ENCODE measurements at regions not wholly inside any gene's neighbourhood (a gene's known extent, or its start where the extent isn't known, plus 50 kb on each side); places are given as distances from the start of the nearest gene placed in this dataset.

DNA sequence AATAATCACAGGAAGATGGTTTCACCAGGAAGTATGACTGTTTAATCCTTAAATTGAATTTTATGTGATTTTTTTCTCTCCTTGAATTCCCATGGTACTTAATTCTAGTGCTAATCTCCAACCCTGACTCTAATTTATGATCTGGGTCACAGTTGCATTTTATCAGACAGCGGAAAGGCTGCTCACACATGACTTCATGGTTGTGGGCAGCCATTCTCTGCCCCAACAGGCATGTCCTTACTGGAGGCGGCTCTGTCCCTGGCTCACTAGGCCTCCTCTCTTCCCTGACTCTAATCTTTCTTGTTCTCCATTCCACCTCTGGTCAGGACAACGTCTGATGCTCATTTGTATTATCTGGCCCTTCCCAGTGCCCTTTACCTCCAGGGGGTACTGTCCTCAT, 184.4 kb downstream of the CHST1 start:
- no peak for TF ChIP-seq POLR2A (IDR thresholded peaks at IDR 0.05; ENCODE audit: low read depth, low read length)
- no peak for TF ChIP-seq MXI1 (IDR thresholded peaks at IDR 0.05; ENCODE audit: borderline replicate concordance, low read depth, low read length)
- TF ChIP-seq, protein P1, sequence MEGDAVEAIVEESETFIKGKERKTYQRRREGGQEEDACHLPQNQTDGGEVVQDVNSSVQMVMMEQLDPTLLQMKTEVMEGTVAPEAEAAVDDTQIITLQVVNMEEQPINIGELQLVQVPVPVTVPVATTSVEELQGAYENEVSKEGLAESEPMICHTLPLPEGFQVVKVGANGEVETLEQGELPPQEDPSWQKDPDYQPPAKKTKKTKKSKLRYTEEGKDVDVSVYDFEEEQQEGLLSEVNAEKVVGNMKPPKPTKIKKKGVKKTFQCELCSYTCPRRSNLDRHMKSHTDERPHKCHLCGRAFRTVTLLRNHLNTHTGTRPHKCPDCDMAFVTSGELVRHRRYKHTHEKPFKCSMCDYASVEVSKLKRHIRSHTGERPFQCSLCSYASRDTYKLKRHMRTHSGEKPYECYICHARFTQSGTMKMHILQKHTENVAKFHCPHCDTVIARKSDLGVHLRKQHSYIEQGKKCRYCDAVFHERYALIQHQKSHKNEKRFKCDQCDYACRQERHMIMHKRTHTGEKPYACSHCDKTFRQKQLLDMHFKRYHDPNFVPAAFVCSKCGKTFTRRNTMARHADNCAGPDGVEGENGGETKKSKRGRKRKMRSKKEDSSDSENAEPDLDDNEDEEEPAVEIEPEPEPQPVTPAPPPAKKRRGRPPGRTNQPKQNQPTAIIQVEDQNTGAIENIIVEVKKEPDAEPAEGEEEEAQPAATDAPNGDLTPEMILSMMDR (conservative IDR thresholded peaks at IDR 0.05; ENCODE audit: low read depth, low read length): no peak
- TF ChIP-seq CEBPB (IDR thresholded peaks at IDR 0.05; ENCODE audit: low read depth, low read length): no peak
- no peak for TF ChIP-seq NFE2L2 (IDR thresholded peaks at IDR 0.05; ENCODE audit: low read depth, low read length)
- TF ChIP-seq RFX5 (IDR thresholded peaks at IDR 0.05; ENCODE audit: low read depth, low read length): no peak
- no peak for TF ChIP-seq BHLHE40 (IDR thresholded peaks at IDR 0.05; ENCODE audit: low read depth, low read length)
- no peak for TF ChIP-seq MAFK (IDR thresholded peaks at IDR 0.05; ENCODE audit: low read depth, low read length)
- no peak for TF ChIP-seq RAD21 (IDR thresholded peaks at IDR 0.05; ENCODE audit: low read length)
- TF ChIP-seq FOS (IDR thresholded peaks at IDR 0.05; ENCODE audit: low read depth, low read length): no peak
- TF ChIP-seq, protein P2, sequence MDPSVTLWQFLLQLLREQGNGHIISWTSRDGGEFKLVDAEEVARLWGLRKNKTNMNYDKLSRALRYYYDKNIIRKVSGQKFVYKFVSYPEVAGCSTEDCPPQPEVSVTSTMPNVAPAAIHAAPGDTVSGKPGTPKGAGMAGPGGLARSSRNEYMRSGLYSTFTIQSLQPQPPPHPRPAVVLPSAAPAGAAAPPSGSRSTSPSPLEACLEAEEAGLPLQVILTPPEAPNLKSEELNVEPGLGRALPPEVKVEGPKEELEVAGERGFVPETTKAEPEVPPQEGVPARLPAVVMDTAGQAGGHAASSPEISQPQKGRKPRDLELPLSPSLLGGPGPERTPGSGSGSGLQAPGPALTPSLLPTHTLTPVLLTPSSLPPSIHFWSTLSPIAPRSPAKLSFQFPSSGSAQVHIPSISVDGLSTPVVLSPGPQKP (IDR thresholded peaks at IDR 0.05; ENCODE audit: borderline replicate concordance, low read depth, low read length): no peak
- TF ChIP-seq, protein P3, sequence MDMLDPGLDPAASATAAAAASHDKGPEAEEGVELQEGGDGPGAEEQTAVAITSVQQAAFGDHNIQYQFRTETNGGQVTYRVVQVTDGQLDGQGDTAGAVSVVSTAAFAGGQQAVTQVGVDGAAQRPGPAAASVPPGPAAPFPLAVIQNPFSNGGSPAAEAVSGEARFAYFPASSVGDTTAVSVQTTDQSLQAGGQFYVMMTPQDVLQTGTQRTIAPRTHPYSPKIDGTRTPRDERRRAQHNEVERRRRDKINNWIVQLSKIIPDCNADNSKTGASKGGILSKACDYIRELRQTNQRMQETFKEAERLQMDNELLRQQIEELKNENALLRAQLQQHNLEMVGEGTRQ (IDR thresholded peaks at IDR 0.05; ENCODE audit: low read depth, low read length): no peak
- no peak for TF ChIP-seq MAZ (IDR thresholded peaks at IDR 0.05; ENCODE audit: borderline replicate concordance, low read depth, low read length)
- TF ChIP-seq RCOR1 (IDR thresholded peaks at IDR 0.05; ENCODE audit: insufficient replicate concordance, low read length): no peak
- TF ChIP-seq CHD1 (IDR thresholded peaks at IDR 0.05; ENCODE audit: low read depth, low read length): no peak
- TF ChIP-seq SMC3 (IDR thresholded peaks at IDR 0.05; ENCODE audit: low read depth, low read length): no peak
- Histone ChIP-seq H4K91ac (ENCODE audit: insufficient read depth, low read depth, low read length) (no peak overlapping the region), H3K27ac (ENCODE audit: insufficient read depth, low read length) (no peak overlapping the region), H2AFZ (replicated peaks; ENCODE audit: low read length, poor library complexity) (no peak overlapping the region), H3K14ac (replicated peaks; ENCODE audit: low read depth, low read length) (no peak overlapping the region), H3K9me3 (ENCODE audit: control insufficient read depth, insufficient read depth, low read length) (no peaks in the 10 kb centered on the region), H3K4ac (ENCODE audit: low read depth, low read length) (no peak overlapping the region), H2AK9ac (replicated peaks; ENCODE audit: low read depth, low read length, poor library complexity) (no peak overlapping the region), H4K5ac (ENCODE audit: low read depth, low read length) (no peak overlapping the region), H2AK5ac (ENCODE audit: low read depth, low read length) (no peak overlapping the region), H3K56ac (ENCODE audit: extremely low read depth, insufficient read depth, low read length) (no peak overlapping the region), H3K4me1 (ENCODE audit: control insufficient read depth, insufficient read depth, low read length) (no peaks in the 10 kb centered on the region), H4K20me1 (ENCODE audit: insufficient read depth, low read length) (no peaks in the 10 kb centered on the region), H3K9ac (ENCODE audit: low read depth, low read length) (no peak overlapping the region), H3K9me1 (ENCODE audit: insufficient read depth, low read length) (no peaks in the 10 kb centered on the region), H2BK15ac (ENCODE audit: low read depth, low read length) (no peak overlapping the region), H3K36me3 (ENCODE audit: control insufficient read depth, insufficient read depth, low read length) (no peaks in the 10 kb centered on the region), H2BK5ac (ENCODE audit: low read depth, low read length, poor library complexity, severe bottlenecking) (no peak overlapping the region), H3K23ac (ENCODE audit: low read depth, low read length) (no peak overlapping the region), H2BK120ac (ENCODE audit: low read depth, low read length) (no peak overlapping the region), H2BK20ac (ENCODE audit: low read depth, low read length) (no peak overlapping the region), H3K4me3 (ENCODE audit: insufficient read depth, low read depth, low read length) (no peak overlapping the region), H3K18ac (ENCODE audit: low read depth, low read length) (no peak overlapping the region), H3K4me2 (ENCODE audit: low read depth, low read length) (no peak overlapping the region), H3K27me3 (ENCODE audit: control insufficient read depth, insufficient read depth, low read length) (peaks cover 4% of the 10 kb centered on the region), H3K79me1 (ENCODE audit: low read depth in 1 of 2, low read length in 2 of 2) (no peaks in the 10 kb centered on the region), H4K8ac (ENCODE audit: low read depth in 2 of 2, low read length in 2 of 2) (no peak overlapping the region)
- ATAC-seq (ENCODE audit: low read depth): no peak
- DNase-seq: no peak
- intact Hi-C loops (cut with micrococcal nuclease) (no loop called here), in situ Hi-C loops (cut with MboI; ENCODE audit: low sequenced_read_pairs) (no loop called here), dilution Hi-C loops (cut with HindIII; ENCODE audit: low sequenced_read_pairs, unreplicated experiment) (no loop called here)
- 0% methylated on average over 1 of the region's 3 CpGs; no CpG with 5 or more reads in 1 of the 2 experiments for WGBS, 2 experiments (ENCODE audit: extremely low coverage in 2 of 2, insufficient read length in 1 of 2)
- CTCF ChIA-PET: no interaction called here
- POLR2A ChIA-PET (ENCODE audit: unreplicated experiment): no interaction called here
- no TSS peak for BruUV-seq (replicated peaks)

All from IMR-90 (cell line).